Upper lobe of left lung (tissue), 4 donors: ENCODE measurements at regions not wholly inside any gene's neighbourhood (a gene's known extent, or its start where the extent isn't known, plus 50 kb on each side); places are given as distances from the start of the nearest gene placed in this dataset.

Experiments
- EP300 ChIP-seq, 4 donors: sonication (generic); formaldehyde crosslinking; IDR thresholded peaks; one replicate each; pipeline ENCODE4 v1.5.1; 2017; ENCODE audit warnings: antibody characterized with exemption in 4 of 4, control low read depth in 2 of 4
- POLR2A ChIP-seq, 4 donors: fragments of 450-650 bp; IDR thresholded peaks; one replicate each; pipeline ENCODE4 v1.5.1; 2016 to 2017; ENCODE audit warnings: antibody characterized with exemption in 4 of 4, mild to moderate bottlenecking in 2 of 4
- TF ChIP-seq, protein P1 (sequence below), 6 experiments: fragments of 450-650 bp in 4 of 6; fragments of 200-600 bp in 2 of 6; sonication (generic) in 2 of 6; IDR thresholded peaks; one replicate each; pipeline ENCODE4 v1.5.1; 2016 to 2019; ENCODE audit warnings: antibody characterized with exemption in 6 of 6

DNA sequence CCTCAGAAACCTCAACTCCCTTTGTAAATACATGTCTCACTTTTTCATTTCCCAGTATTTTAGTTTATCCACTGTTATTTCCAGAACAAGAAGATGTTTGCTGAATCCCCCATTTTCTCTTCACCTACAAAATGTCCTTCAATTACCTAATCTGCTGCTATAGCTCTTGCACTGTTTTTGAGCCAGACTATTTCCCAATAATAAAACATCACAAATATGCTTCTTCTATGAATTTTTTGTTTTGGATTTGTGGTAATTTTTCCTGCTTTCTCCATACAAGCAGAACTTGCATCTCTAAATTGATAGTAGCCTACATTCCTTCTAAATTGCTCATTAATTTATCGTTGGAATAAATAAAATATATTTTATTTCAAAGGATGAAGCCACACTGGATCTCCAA is 199.6 kb upstream of the C1orf87 start:
- TF ChIP-seq EP300 (IDR thresholded peaks at IDR 0.05) (no peak), POLR2A (IDR thresholded peaks at IDR 0.05) (no peak)
- TF ChIP-seq, protein P1, sequence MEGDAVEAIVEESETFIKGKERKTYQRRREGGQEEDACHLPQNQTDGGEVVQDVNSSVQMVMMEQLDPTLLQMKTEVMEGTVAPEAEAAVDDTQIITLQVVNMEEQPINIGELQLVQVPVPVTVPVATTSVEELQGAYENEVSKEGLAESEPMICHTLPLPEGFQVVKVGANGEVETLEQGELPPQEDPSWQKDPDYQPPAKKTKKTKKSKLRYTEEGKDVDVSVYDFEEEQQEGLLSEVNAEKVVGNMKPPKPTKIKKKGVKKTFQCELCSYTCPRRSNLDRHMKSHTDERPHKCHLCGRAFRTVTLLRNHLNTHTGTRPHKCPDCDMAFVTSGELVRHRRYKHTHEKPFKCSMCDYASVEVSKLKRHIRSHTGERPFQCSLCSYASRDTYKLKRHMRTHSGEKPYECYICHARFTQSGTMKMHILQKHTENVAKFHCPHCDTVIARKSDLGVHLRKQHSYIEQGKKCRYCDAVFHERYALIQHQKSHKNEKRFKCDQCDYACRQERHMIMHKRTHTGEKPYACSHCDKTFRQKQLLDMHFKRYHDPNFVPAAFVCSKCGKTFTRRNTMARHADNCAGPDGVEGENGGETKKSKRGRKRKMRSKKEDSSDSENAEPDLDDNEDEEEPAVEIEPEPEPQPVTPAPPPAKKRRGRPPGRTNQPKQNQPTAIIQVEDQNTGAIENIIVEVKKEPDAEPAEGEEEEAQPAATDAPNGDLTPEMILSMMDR (IDR thresholded peaks at IDR 0.05): no peak
